Neural progenitor cell (in vitro differentiated cells): ENCODE measurements at regions not wholly inside any gene's neighbourhood (a gene's known extent, or its start where the extent isn't known, plus 50 kb on each side); places are given as distances from the start of the nearest gene placed in this dataset.

ENCODE experiments used
- EZH2 ChIP-seq: fragments of 200-600 bp; sonication (generic); IDR thresholded peaks from 2 replicates; pipeline ENCODE4 v1.6.1; 2017; ENCODE audit warnings: antibody characterized with exemption, mild to moderate bottlenecking, moderate library complexity
- EZH2phosphoT487 ChIP-seq: fragments of 200-600 bp; sonication (generic); IDR thresholded peaks from 2 replicates; pipeline ENCODE4 v1.6.1; 2017; ENCODE audit warnings: antibody characterized with exemption
- TF ChIP-seq, protein P1 (sequence below): fragments of 200-600 bp; sonication (generic); IDR thresholded peaks from 2 replicates; pipeline ENCODE4 v1.5.1; 2017; ENCODE audit warnings: antibody characterized with exemption, mild to moderate bottlenecking

GRCh38 chr5:173775261-173776197 lies 112.6 kb upstream of the CPEB4 start:
- TF ChIP-seq, protein P1, sequence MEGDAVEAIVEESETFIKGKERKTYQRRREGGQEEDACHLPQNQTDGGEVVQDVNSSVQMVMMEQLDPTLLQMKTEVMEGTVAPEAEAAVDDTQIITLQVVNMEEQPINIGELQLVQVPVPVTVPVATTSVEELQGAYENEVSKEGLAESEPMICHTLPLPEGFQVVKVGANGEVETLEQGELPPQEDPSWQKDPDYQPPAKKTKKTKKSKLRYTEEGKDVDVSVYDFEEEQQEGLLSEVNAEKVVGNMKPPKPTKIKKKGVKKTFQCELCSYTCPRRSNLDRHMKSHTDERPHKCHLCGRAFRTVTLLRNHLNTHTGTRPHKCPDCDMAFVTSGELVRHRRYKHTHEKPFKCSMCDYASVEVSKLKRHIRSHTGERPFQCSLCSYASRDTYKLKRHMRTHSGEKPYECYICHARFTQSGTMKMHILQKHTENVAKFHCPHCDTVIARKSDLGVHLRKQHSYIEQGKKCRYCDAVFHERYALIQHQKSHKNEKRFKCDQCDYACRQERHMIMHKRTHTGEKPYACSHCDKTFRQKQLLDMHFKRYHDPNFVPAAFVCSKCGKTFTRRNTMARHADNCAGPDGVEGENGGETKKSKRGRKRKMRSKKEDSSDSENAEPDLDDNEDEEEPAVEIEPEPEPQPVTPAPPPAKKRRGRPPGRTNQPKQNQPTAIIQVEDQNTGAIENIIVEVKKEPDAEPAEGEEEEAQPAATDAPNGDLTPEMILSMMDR: no peak
- no peak for TF ChIP-seq EZH2
- TF ChIP-seq EZH2phosphoT487: no peak
